K562 (cell line): ENCODE measurements at regions not wholly inside any gene's neighbourhood (a gene's known extent, or its start where the extent isn't known, plus 50 kb on each side); places are given as distances from the start of the nearest gene placed in this dataset.
"Not testable (repeated sequence)": the region's sequence is repeated elsewhere in the genome, so short reads cannot be mapped to it uniquely, and the experiment has no call there.

Experiments
- ATAC-seq: fragments of 200-7000 bp; cut with Tn5 transposase; 3 replicates; pipeline ENCODE4 v1.9.1; 2020; ENCODE audit warnings: moderate library complexity
- BruUV-seq: library from RNA; stranded (reverse); fragments of 400-500 nt; replicated peaks from 2 replicates; lab custom pipeline; 2021; lab: Mats Ljungman, UMichigan
- CTCF ChIA-PET: fragments of 300-600 bp; formaldehyde crosslinking; extraction: SDS; loops from one replicate; lab custom pipeline; 2021; ENCODE audit warnings: low intra/inter-chr PET ratio; lab: Yijun Ruan, JAX
- POLR2A ChIA-PET: fragments of 300-600, 350-650 bp; sonication (Branson Sonifier 250); formaldehyde crosslinking; extraction: SDS; loops from one replicate; lab custom pipeline; 2021; ENCODE audit warnings: antibody characterized with exemption, inconsistent platforms; lab: Yijun Ruan, JAX
- DNase-seq, 4 experiments: peaks; one replicate each; pipeline versions ENCODE4 v3.0.0 to v3.0.0-alpha.2; 2011 to 2018; ENCODE audit warnings: low spot score in 3 of 4, mixed read lengths in 3 of 4; ENCODE audit errors: extremely low read depth in 1 of 4
- FAIRE-seq: peaks from 2 replicates; lab custom pipeline; 2011; peaks lifted over from hg19 to GRCh38; lab: Jason Lieb, UNC
- H2AFZ ChIP-seq: 2 replicates; pipeline ENCODE4 v1.6.0; 2011; ENCODE audit warnings: low read depth, low read length, control low read depth, inconsistent platforms
- H3K27ac ChIP-seq: fragments of 200-600 bp; 3 replicates; pipeline ENCODE4 v1.8.0; 2011; ENCODE audit warnings: low read depth, mild to moderate bottlenecking, control low read depth, inconsistent platforms, low read length, moderate library complexity, mixed read lengths; ENCODE audit errors: extremely low read depth
- H3K27me3 ChIP-seq, 2 experiments: fragments of 300-600 bp in 1 of 2; 2 replicates in 1 of 2; 3 replicates in 1 of 2; pipeline versions ENCODE4 v1.6.0 to v1.8.0; 2011; ENCODE audit warnings: inconsistent platforms in 2 of 2, low read length in 2 of 2, mild to moderate bottlenecking in 1 of 2, mixed read lengths in 1 of 2, moderate library complexity in 1 of 2; ENCODE audit not compliant: control insufficient read depth in 2 of 2, insufficient read depth in 2 of 2
- H3K36me3 ChIP-seq: fragments of 300-600 bp; 3 replicates; pipeline ENCODE4 v1.8.0; 2011; ENCODE audit warnings: mild to moderate bottlenecking, low read length, inconsistent platforms; ENCODE audit not compliant: control insufficient read depth, insufficient read depth
- H3K4me1 ChIP-seq, 2 experiments: fragments of 200-600 bp in 1 of 2; replicated peaks in 1 of 2; 2 replicates in 1 of 2; 3 replicates in 1 of 2; pipeline versions ENCODE4 v1.5.1 to v1.8.0; 2011; ENCODE audit warnings: inconsistent platforms in 2 of 2, low read length in 2 of 2, mild to moderate bottlenecking in 1 of 2, mixed read lengths in 1 of 2, moderate library complexity in 1 of 2; ENCODE audit not compliant: control insufficient read depth in 2 of 2, insufficient read depth in 2 of 2
- H3K4me2 ChIP-seq: 2 replicates; pipeline ENCODE4 v1.6.1; 2011; ENCODE audit warnings: low read length, control low read depth, inconsistent platforms, mixed read lengths; ENCODE audit not compliant: insufficient read depth
- H3K4me3 ChIP-seq: fragments of 200-600 bp; sonication (generic), shearing (Covaris generic); 2 replicates; pipeline ENCODE4 v1.5.1; 2016; ENCODE audit warnings: control low read depth, inconsistent platforms
- H3K79me2 ChIP-seq: fragments of 200-600 bp; 3 replicates; pipeline ENCODE4 v1.8.0; 2011; ENCODE audit warnings: low read length, inconsistent platforms; ENCODE audit not compliant: control insufficient read depth, insufficient read depth
- H3K9ac ChIP-seq, 2 experiments: 2 replicates each; pipeline versions ENCODE4 v1.6.0 to v1.6.1; 2011; ENCODE audit warnings: low read depth in 2 of 2, low read length in 2 of 2, control low read depth in 1 of 2, inconsistent platforms in 1 of 2, mild to moderate bottlenecking in 1 of 2, mixed read lengths in 1 of 2; ENCODE audit not compliant: insufficient read depth in 1 of 2
- H3K9me1 ChIP-seq: one replicate; pipeline ENCODE4 v1.6.0; 2011; ENCODE audit warnings: inconsistent platforms, mild to moderate bottlenecking, low read length, moderate library complexity; ENCODE audit not compliant: control insufficient read depth, insufficient read depth
- H3K9me3 ChIP-seq: replicated peaks from 2 replicates; pipeline ENCODE4 v1.5.1; 2011; ENCODE audit warnings: low read depth, low read length, inconsistent platforms; ENCODE audit not compliant: control insufficient read depth, insufficient read depth
- H4K20me1 ChIP-seq: replicated peaks from 2 replicates; pipeline ENCODE4 v1.6.1; 2011; ENCODE audit warnings: low read length, inconsistent platforms, mixed read lengths; ENCODE audit not compliant: control insufficient read depth, insufficient read depth
- SPI1 ChIP-seq: IDR thresholded peaks from 2 replicates; pipeline ENCODE4 v1.6.1; 2011; ENCODE audit warnings: low read depth, low read length, control low read depth, borderline replicate concordance
- WGBS: fragments of 100-300 bp; shearing (Covaris generic); methylation state at CpG from one replicate; pipeline ENCODE4 v1.1.6; 2016; ENCODE audit warnings: low coverage, mixed read lengths; ENCODE audit not compliant: insufficient coverage; ENCODE audit errors: missing lambda C conversion rate; 5-methylcytosine and 5-hydroxymethylcytosine counted together
- in situ Hi-C: fragments of 300-500 bp; cut with MboI; formaldehyde crosslinking; loops from 4 replicates; pipeline ENCODE4 v1.15.0; 2018; ENCODE audit warnings: inconsistent platforms, mixed read lengths
- intact Hi-C: fragments of 100-400 bp; cut with micrococcal nuclease; formaldehyde crosslinking; loops from 2 replicates; pipeline ENCODE4 v1.14.2; 2022

DNA sequence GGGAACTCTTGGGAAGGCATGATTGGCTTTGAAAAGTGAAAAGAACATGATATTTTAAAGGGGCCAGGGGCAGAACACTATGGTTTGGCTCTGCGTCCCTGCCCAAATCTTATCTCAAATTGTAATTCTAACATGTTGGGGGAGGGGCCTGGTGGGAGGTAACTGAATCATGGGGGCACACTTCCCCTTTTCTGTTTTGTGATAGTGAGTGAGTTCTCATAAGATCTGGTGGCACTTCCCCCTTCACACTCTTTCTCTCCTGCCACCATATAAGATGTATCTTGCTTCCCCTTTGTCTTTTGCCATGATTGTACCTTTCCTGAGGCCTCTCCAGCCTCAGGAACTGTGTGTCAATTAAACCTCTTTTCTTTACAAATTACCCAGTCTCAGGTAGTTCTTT lies 561.4 kb downstream of the PRIM2 start:
- H3K27me3 ChIP-seq, ATAC-seq, H3K4me3 ChIP-seq, intact Hi-C loops, in situ Hi-C loops, FAIRE-seq, H2AFZ ChIP-seq, H3K9ac ChIP-seq, DNase-seq, H3K4me1 ChIP-seq, H3K79me2 ChIP-seq, H3K9me3 ChIP-seq, H3K27ac ChIP-seq, POLR2A ChIA-PET, H3K9me1 ChIP-seq, H3K4me2 ChIP-seq, H3K36me3 ChIP-seq, H4K20me1 ChIP-seq, CTCF ChIA-PET, BruUV-seq: not testable (repeated sequence)
- WGBS, result 0% methylated on average over 1 of the region's 1 CpG
- TF ChIP-seq SPI1, result peak; percentile 70

DNA sequence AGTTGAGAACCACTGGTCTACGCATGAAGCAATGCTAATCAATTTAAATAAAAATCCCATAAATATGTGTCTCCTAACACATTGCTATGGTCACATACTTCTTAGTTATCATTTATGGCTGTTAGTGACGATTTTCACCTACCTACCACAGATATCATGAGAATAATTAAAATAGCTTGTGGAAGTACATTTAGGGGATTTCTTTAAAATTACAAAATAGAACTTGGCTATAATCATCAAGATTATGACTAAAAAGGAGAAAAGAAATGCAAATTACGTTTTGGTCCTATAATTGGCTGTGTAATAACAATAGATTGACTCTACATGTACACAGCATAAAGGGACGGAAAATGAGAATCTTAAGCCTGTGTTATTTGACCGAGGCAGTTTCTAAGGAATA lies 581.4 kb downstream of the PRIM2 start:
- H3K27me3 ChIP-seq, H3K9me3 ChIP-seq, ATAC-seq, H3K27ac ChIP-seq, H4K20me1 ChIP-seq, H3K4me2 ChIP-seq, H3K4me3 ChIP-seq, in situ Hi-C loops, H3K9ac ChIP-seq, H3K36me3 ChIP-seq, BruUV-seq, H3K79me2 ChIP-seq, POLR2A ChIA-PET, H3K9me1 ChIP-seq, DNase-seq, H2AFZ ChIP-seq, CTCF ChIA-PET, intact Hi-C loops, H3K4me1 ChIP-seq, FAIRE-seq: not testable (repeated sequence)
- 1% methylated on average over 5 of the region's 5 CpGs for WGBS

DNA sequence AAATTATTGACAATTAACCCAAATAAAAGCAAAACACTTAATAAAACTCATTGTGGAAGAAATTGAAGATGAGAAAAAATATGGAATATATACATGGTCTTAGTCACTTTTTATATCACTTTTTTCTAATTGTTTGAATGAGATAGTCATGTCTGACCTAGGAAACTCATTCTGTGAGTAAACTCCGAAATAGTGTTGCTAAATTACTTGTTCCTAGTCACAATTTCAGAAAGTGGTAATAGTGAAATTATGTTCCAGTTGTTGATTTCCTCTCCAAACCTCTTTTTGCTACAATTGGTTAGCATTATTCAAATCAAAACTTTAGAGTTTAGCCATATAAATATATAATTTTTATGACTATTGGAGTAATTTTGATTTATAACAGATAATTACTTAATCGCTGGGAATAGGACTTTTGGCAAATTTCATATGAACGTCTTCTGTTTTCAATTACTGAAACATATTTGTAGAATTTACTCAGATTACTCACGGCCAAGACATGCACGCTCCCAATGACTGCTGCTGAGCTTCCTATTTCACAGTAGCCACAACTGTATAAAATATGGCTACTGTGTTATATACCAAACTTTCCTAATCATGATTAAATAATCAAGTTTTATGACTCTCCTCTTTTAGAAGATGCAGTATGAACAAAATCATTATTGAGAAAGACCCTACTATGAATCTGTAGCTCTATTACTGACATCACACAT lies 583.4 kb downstream of the PRIM2 start:
- intact Hi-C loops, H3K27me3 ChIP-seq, DNase-seq, H3K9me3 ChIP-seq, H3K9me1 ChIP-seq, H3K4me1 ChIP-seq, POLR2A ChIA-PET, ATAC-seq, CTCF ChIA-PET, H3K9ac ChIP-seq, BruUV-seq, H4K20me1 ChIP-seq, FAIRE-seq, in situ Hi-C loops, H3K4me3 ChIP-seq, H3K79me2 ChIP-seq, H3K36me3 ChIP-seq, H2AFZ ChIP-seq, H3K27ac ChIP-seq, H3K4me2 ChIP-seq: not testable (repeated sequence)
- WGBS, result 8% methylated on average over 1 of the region's 5 CpGs

DNA sequence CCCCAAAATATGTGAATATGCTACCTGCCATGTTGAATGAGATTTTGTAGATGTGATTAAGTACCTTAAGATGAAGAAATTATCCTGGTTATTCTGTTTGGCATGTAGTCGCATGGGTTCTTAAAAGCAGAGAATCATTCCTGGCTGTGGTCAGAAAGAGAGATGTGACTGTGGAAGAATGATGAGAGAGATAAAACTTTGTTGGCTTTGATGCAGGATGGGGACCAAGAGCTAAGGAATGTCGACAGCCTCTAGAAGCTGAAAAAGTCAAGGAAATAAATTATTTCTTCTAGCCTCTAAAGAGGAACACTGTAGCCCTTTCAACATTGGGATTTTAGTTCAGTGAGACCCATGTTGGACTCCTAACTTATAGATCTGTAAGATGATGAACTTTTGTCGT lies 584.0 kb downstream of the PRIM2 start:
- H3K9me3 ChIP-seq, H4K20me1 ChIP-seq, H3K4me1 ChIP-seq, H3K9me1 ChIP-seq, H3K36me3 ChIP-seq, H2AFZ ChIP-seq, H3K9ac ChIP-seq, DNase-seq, intact Hi-C loops, ATAC-seq, H3K27ac ChIP-seq, H3K4me2 ChIP-seq, BruUV-seq, H3K79me2 ChIP-seq, FAIRE-seq, H3K4me3 ChIP-seq, H3K27me3 ChIP-seq, in situ Hi-C loops, POLR2A ChIA-PET, CTCF ChIA-PET: not testable (repeated sequence)
- 0% methylated on average over 3 of the region's 3 CpGs for WGBS
